HG03175 (cell line): ENCODE measurements at regions not wholly inside any gene's neighbourhood (a gene's known extent, or its start where the extent isn't known, plus 50 kb on each side); places are given as distances from the start of the nearest gene placed in this dataset.
A peak's percentile ranks its signal among the peaks of the same experiment; 100 is the strongest.
"Not testable (repeated sequence)": the region's sequence is repeated elsewhere in the genome, so short reads cannot be mapped to it uniquely, and the experiment has no call there.

Experiments used
- ATAC-seq: cut with Tn5 transposase; IDR thresholded peaks from one replicate; pipeline ENCODE4 v1.9.1; 2021; ENCODE audit warnings: mild to moderate bottlenecking, moderate library complexity; ENCODE audit not compliant: unreplicated experiment

DNA sequence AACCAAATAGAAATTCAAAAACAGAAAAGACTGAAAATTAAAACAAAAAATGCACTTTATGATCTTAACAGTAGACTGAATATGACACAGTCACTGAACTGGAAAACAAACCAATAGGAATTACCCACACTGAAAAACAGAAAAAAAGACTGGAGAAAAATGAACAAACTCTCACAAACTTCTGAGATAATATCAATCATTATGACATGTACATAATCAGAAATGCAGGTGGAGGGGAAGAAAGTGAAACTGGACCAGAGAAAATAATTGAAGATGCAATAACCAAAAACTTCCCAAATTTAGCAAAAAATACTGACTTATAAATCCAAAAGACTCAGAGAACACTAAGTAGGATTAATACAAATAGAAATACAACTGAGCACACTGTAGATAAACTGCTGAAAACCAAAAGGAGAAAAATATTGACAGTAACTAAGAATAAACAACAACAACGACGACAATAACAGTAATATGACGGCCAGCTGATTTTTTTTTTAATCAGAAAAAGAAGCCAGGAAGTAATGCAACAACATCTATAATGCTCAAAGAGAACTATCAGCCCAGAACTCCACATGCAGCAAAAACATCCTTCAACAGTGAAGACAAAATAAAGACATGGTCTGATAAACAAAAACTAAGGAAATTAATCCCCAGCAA is 108.1 kb downstream of the ZFAND4 start:
- ATAC-seq, result no peak

DNA sequence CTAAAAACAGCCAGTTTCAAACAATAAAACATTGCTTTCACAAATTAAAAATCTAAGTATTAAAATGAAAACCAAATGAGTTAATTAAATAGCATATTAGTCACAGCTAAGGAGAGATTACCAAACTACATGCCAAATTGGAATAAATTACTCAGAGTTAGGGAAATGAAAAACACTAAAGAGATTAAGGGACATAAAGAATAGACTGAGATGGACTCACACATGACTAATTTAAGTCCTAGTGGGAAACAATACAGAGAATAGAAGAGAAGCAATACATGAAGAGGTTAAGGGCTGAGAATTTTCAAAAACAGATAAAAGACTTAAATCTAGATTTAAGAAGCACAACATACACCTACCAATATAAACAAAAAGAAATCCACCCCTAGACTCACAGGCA is 110.6 kb downstream of the ZFAND4 start:
- no peak for ATAC-seq

DNA sequence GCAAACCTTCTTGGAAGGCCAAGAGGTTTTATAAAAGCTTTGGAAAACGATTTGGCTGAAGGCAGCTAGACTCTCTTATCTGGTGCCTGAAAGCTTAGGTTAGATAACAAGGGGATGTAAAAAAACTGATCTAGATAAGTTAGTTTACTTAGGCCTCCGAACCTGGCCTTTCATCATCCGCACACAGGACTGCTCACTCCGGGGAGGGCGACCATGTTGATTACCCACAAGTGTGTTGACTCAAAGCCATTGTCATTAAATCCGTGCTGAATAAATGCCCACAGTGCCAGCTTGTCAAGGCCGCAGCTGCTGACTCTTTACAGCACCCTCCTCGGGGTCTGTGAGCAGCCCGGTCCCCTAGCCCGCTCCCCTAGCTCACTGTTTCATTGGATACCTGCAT is 112.3 kb downstream of the ZFAND4 start:
- no peak for ATAC-seq

DNA sequence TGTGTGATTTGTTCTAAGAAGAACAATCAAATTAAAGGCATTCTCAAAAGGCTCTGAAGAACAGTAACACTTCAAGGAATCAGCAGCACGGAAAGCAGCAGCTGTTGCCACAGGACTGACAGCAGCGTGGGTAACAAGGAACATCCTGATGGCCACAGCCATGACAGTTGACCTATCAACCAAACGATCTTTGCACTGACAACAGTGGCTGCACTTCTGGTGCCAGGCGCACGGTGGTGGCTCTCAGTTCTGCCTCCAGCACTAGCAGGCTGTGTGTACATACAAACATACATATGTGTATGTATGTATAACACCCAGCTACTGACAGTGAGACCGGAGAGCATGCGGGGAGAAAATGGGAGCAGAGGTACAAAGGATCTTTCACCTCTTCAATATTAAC is 114.1 kb downstream of the ZFAND4 start:
- no peak for ATAC-seq

DNA sequence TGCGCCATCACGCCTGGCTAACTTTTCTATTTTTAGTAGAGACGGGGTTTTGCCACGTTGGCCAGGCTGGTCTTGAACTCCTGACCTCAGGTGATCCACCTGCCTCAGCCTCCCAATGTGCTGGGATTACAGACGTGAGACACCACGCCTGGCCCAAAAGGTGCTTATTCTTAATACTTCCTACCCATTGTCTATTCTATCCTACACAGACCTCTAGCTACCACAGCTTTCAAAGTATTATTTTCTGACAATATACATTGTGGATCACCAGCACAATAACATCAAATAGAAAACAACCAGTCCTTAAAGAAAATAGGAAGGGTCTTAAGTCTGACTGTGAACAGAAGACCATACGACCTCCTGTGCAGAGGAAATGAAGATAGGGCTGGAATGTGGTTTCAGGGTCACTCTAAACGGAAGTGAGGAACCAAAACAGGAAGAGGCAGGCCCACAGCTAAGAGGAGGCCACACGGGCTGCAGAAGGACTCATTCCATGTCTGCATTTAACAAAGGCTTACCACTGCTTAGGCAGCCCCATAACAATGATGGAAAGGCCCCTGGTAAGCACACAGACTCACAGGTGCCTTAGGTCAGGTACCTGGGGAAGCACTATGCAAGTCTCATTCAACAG is 115.2 kb downstream of the ZFAND4 start:
- ATAC-seq, result peak; percentile 62

DNA sequence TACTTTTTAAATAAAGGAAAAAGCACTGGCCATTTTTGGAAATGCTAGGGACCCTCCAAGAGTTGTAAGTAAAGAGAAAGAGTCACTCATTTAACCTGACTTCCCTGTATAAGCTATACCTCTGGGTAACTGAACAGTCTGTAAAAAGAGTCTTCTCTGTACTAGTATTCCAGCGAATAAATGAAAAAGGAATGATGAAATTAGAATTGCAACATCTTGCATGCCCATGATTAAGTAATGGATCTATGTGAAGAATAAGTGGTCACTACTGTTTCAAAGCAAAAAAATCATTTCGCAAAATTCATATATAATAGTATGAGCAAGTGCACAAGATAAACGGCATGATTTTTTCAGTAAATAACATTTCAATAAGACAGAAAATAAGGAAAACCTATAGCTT is 116.8 kb downstream of the ZFAND4 start:
- no peak for ATAC-seq

DNA sequence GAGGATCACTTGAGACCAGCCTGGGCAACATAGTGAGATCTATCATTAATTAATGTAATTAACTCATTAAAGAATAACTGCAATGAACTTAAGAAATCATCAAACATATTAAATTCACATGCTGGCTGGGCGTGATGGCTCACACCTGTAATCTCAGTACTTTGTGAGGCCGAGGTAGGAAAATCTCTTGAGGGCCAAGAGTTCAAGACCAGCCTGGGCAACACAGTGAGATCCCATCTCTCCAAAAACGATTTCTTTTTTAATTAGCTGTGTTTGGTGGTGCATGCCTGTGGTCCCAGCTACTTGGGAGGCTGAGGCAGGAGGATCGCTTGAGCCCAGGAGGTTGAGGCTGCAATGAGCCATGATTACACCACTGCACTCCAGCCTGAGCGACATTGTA is 117.2 kb downstream of the ZFAND4 start:
- ATAC-seq, result not testable (repeated sequence)

DNA sequence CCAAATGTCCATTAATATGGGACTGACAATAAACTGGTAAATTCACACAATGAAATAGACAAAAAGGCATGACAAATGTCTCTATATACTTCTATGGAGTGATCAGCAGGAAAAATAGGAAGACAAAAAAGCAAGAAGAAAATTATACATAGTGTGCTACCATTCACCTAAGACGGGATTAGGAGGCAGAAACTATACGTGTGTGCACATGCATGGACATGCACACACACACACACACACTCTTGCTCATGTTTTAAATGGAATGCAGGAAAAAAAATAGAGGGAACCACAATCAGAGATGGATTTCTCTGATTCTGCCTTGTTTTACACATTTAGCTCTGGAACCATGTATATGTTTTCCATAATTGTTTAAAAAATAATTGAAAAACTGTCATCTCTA is 119.0 kb downstream of the ZFAND4 start:
- no peak for ATAC-seq

DNA sequence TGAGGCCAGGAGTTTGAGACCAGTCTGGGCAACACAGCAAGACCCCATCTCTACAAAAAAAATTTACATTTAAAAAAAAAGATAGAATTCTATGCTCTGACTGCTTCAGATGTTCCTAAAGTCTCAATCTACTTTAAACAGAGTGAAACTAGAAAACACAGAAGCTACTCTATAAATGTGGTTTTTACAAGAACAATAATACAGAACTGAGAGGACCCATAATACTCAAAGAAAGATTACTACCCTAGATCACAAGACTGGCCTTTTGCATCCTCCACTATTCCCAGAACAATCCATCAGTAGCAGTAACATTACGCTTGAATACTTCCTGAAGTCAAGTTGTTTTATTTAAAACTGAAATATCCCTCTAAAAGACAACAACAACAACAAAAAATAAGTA is 119.4 kb downstream of the ZFAND4 start:
- no peak for ATAC-seq

DNA sequence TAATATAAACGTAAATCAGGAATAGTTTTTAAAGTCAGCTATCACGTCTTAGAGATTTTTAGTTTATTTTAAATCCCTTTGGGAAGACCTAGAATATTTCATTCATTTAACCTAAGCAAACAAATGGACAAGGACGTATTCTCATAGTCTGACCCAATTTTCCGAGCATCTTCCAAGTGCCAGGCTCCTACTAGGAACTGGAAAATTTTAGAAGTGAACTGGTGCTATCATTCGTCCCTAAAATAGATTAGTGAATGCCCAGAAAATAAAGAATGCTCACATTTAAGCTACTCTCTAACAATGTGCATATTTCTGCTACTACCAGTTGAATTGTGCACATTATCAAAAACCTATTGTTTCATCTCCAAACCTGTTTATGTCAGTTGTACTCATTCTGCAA is 120.1 kb downstream of the ZFAND4 start:
- no peak for ATAC-seq

DNA sequence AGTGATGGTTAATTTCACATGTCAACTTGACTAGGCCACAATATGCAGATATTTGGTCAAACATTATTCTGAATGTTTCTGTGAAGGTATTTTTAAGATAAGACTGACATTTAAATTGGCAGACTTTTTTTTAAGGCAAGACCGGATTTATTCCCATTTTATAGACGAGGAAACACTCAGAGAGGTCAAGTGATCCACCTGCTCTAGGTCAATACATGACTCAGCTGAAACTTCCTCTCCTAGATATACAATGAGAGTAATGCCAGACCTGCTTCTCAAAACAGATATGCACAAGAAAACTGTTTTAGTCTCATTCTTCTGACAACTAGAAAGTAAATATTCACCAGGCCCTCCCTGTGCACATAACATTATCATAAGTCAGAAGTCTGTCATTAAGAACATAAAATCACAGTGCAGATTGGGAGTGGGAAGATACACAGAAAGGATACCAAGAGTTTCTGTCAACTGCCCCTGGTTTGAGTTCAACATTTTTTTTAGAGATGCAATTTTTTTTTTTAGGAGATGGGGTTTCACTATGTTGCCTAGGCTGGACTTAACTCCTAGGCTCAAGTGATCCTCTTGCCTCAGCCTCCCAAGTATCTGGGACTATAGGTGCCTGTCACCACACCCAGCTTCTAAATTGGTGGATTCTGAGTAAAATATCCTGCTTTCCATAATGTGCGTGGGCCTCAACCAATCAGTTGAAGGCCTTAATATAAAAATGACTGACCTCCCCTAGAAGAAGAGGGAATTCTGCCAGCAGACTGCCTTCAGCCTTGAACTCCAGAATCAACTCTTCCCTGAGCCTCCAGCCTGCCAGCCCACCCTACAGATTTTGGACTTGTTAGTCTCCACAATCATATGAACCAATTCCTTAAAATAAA is 121.4 kb downstream of the ZFAND4 start:
- no peak for ATAC-seq

DNA sequence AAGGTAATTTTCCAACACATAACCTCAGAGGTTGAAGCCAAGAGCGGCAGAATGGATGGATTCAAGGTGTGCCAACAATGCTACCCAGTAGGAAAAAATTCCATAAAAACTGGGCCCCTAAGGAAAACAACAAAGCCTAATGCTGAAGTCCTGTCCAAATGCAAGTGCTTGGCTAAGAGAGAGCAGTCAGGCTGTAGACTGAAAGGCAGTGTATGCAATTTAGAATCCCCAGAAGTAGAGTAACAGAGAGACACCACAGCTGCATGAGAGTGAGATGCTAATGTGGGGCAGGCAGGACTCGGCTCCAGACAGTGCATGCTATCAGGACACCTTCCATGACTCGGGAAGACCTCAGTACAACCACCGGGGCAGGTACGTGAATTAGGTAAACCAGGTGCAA is 124.5 kb downstream of the ZFAND4 start:
- ATAC-seq, result no peak

DNA sequence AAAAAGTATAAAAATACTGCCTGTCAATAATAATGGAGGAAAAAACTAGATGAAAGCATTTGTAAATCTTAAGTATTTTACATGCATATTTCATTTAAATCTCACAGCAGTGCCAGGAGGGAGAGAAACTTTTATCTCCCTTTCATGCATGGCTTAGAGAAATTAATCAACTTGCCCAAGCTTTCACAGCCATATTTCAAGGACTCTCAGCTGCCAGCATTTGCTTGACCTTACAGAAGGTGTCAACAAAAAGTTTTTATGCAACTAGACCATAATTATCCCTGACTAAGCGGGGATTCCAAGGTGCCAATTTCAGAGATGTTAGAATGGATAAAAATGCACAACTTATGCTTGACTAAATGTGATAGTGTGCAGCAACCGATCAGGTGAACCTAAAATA is 125.4 kb downstream of the ZFAND4 start:
- no peak for ATAC-seq

DNA sequence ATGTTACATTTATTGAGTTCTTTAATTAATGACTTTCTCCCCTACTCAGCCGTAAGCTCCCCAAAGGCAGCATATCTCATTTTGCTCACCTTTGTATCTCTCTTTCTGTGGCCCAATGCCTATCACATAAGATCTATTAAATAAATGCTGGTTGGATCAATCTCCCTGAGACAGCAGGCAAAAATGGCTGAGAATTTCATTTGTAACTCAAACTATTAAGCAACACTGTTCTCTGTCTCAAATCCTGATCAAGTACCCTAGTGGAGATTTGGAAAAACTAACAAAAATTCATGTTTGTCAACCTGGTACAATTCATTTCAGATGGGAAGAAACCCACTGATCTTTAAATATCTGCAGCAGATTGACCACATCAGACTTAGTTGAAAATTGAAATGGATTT is 127.4 kb downstream of the ZFAND4 start:
- no peak for ATAC-seq

DNA sequence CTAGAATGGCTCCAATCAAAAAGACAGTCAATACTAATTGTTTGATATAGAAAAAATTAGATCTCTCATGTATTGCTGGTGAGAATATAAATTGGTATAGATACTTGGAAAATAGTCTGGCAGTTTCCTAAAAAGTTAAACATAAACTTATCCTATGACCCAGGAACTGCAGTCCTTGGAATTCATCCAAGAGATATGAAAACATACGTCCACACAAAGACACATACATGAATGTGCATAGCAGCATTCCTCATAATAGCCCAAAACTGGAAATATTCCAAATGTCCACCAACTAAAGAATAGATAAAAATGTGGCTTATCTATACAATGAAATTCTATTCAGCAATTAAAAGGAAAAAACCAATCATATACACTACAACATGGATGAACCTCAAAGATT is 128.4 kb downstream of the ZFAND4 start:
- ATAC-seq, result no peak

DNA sequence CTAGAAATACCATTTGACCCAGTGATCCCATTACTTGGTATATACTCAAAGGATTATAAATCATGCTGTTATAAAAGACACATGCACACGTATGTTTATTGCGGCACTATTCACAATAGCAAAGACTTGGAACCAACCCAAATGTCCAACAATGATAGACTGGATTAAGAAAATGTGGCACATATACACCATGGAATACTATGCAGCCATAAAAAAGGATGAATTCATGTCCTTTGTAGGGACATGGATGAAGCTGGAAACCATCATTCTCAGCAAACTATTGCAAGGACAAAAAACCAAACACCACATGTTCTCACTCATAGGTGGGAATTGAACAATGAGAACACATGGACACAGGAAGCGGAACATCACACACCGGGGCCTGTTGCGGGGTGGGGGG is 131.5 kb downstream of the ZFAND4 start:
- not testable (repeated sequence) for ATAC-seq

DNA sequence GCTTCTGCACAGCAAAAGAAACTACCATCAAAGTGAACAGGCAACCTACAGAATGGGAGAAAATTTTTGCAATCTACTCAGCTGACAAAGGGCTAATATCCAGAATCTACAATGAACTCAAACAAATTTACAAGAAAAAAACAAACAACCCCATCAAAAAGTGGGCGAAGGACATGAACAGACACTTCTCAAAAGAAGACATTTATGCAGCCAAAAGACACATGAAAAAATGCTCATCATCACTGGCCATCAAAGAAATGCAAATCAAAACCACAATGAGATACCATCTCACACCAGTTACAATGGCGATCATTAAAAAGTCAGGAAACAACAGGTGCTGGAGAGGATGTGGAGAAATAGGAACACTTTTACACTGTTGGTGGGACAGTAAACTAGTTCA is 132.0 kb downstream of the ZFAND4 start:
- ATAC-seq, result not testable (repeated sequence)

DNA sequence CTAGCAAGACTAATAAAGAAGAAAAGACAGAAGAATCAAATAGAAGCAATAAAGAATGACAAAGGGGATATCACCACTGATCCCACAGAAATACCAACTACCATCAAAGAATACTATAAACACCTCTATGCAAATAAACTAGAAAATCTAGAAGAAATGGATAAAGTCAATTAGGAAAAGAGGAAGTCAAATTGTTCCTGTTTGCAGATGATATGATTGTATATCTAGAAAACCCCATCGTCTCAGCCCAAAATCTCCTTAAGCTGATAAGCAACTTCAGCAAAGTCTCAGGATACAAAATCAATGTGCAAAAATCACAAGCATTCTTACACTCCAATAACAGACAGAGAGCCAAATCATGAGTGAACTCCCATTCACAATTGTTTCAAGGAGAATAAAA is 133.0 kb downstream of the ZFAND4 start:
- ATAC-seq, result not testable (repeated sequence)

DNA sequence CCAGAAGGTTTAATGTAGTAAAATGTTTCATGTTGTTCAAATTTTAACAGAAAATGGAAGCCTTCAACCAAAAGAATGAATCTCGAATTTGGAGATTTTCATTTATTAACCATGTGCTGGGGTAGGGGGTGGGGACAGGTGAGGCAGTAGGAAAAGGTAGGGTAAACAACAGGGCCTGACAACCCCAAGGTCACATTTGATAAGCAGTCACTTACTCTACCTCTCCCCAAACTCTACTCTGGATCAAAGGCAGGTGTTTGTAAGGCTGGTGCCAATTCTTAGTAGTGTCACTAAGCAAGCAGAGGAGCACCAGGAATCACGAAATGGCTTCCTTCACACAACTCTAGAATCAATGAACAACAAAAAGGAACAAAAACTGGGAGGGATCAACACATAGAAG is 138.0 kb downstream of the ZFAND4 start:
- ATAC-seq, result no peak

DNA sequence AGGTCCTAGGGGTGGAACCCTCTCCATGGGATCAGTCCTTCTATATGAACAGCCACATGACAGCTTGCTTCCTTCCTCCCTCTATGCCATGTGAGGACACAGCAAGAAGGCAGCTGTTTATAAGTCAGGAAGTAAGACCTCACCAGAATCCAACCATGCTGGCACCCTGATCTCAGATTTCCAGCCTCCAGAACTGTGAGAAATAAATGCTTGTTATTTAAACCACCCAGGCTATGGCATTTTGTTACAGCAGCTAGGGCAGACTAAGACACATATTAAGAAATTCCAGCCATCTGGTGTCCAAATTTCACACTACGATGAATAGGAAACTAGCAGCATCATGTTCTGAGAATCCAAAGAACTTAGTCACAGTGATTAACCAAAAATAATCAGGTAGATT is 140.1 kb downstream of the ZFAND4 start:
- no peak for ATAC-seq

DNA sequence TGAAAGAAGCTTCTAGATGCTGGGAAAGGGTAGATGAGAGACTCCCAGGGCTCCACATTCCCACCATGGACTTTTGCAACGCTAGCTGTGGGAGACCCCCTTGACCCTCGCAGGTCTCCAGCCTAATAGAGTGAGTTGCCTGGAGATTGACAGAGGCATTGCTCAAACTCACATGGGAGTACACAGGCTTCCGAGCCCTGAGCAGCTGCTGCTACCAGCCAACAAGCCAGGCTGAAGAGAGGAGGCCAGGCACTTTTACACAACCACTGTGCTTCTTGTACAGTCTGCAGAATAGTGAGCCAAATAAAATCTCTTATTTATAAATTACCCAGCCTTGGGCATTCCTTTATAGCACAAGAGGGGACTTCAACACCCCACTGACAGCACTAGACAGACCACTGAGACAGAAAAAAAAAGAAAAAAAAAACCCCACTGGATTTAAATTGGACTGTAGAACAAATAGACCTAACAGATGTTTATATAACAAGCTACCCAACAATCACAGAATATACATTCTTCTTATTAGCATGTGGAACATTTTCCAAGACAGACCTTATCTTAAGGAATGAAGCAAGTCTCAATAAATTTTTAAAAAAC is 146.2 kb downstream of the ZFAND4 start:
- no peak for ATAC-seq

DNA sequence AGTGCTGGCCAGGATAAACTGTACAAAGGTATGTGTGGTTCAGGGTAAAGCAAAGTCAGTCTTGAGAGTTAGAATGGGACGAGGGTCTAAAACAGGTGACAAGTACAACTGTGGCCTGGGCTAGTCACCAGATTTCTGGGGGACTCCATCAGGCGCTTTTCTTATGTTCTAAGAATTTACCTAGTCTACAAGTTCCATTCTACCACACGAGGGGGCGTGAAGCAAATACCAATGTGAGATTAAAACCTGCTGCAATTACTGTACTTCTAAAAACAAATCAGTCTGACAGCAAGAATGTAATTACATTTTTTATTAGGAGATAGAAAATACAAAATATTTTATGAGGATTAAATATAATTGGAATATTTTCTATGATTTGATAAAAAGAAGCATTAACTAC is 146.5 kb downstream of the ALOX5 start:
- ATAC-seq, result no peak
